HCT116 (cell line): ENCODE measurements at regions not wholly inside any gene's neighbourhood (a gene's known extent, or its start where the extent isn't known, plus 50 kb on each side); places are given as distances from the start of the nearest gene placed in this dataset.

ENCODE experiments used
- ATAC-seq: fragments of 200-7000 bp; cut with Tn5 transposase; 2 replicates; pipeline ENCODE4 v1.9.1; 2020; ENCODE audit warnings: mild to moderate bottlenecking, moderate library complexity
- BruUV-seq: library from RNA; stranded (reverse); fragments of 400-500 nt; replicated peaks from 2 replicates; lab custom pipeline; 2021; lab: Mats Ljungman, UMichigan
- CTCF ChIA-PET: fragments of 300-600 bp; sonication (Branson Sonifier 250); formaldehyde crosslinking; loops from one replicate; lab custom pipeline; 2021; ENCODE audit warnings: antibody characterized with exemption; lab: Charles Lee
- POLR2A ChIA-PET: fragments of 300-600, 350-600 bp; sonication (Branson Sonifier 250); formaldehyde crosslinking; loops from one replicate; lab custom pipeline; 2021; ENCODE audit warnings: antibody characterized with exemption; lab: Charles Lee
- RAD21 ChIA-PET, 2 experiments: fragments of 300-600 bp; sonication (Branson Sonifier 250); formaldehyde crosslinking; loops; one replicate each; lab custom pipeline; 2023; ENCODE audit warnings: low total read pairs in 2 of 2; ENCODE audit not compliant: uncharacterized antibody in 2 of 2, unreplicated experiment in 2 of 2, low non-redundant PET in 1 of 2; lab: Charles Lee
- DNase-seq: peaks from one replicate; pipeline ENCODE4 v3.0.0-alpha.2; 2010; ENCODE audit warnings: low read depth, low spot score
- H2AFZ ChIP-seq: fragments of 200-600 bp; shearing (Covaris generic), sonication (generic); 2 replicates; pipeline ENCODE4 v1.6.1; 2017; ENCODE audit warnings: low read depth, mixed run types, mixed read lengths, antibody characterized with exemption, low read length; ENCODE audit not compliant: poor library complexity, severe bottlenecking
- H3K27ac ChIP-seq: 2 replicates; pipeline ENCODE4 v1.5.1; 2012; ENCODE audit warnings: low read depth, low read length
- H3K27me3 ChIP-seq: fragments of 200-600 bp; sonication (generic); 2 replicates; pipeline ENCODE4 v1.6.1; 2016; ENCODE audit warnings: mixed run types, low read length, mixed read lengths; ENCODE audit not compliant: insufficient read depth
- H3K36me3 ChIP-seq, 2 experiments: fragments of 200-500 bp in 1 of 2; fragments of 200-600 bp in 1 of 2; sonication (Bioruptor generic) in 1 of 2; sonication (generic) in 1 of 2; 2 replicates each; pipeline versions ENCODE4 v1.5.1 to v1.6.1; 2014 to 2016; ENCODE audit warnings: low read length in 2 of 2, inconsistent platforms in 1 of 2, mixed read lengths in 1 of 2, mixed run types in 1 of 2; ENCODE audit not compliant: insufficient read depth in 2 of 2, control insufficient read depth in 1 of 2
- H3K4me1 ChIP-seq, 2 experiments: fragments of 200-600 bp in 1 of 2; sonication (generic) in 1 of 2; 2 replicates each; pipeline versions ENCODE4 v1.5.1 to v1.6.1; 2012 to 2017; ENCODE audit warnings: low read length in 2 of 2, inconsistent platforms in 1 of 2, mild to moderate bottlenecking in 1 of 2, mixed read lengths in 1 of 2, mixed run types in 1 of 2, moderate library complexity in 1 of 2; ENCODE audit not compliant: insufficient read depth in 2 of 2, control insufficient read depth in 1 of 2
- H3K4me2 ChIP-seq: fragments of 200-600 bp; sonication (generic); 2 replicates; pipeline ENCODE4 v1.6.1; 2017; ENCODE audit warnings: mixed run types, low read length, mixed read lengths
- H3K4me3 ChIP-seq, 2 experiments: fragments of 200-600 bp in 1 of 2; sonication (generic) in 1 of 2; replicated peaks in 1 of 2; 2 replicates each; pipeline ENCODE4 v1.5.1; 2011 to 2016; ENCODE audit warnings: low read length in 2 of 2, control low read depth in 1 of 2, low read depth in 1 of 2, mild to moderate bottlenecking in 1 of 2, mixed read lengths in 1 of 2, mixed run types in 1 of 2
- H3K79me2 ChIP-seq: fragments of 200-600 bp; sonication (generic); 2 replicates; pipeline ENCODE4 v1.6.1; 2017; ENCODE audit warnings: mild to moderate bottlenecking, mixed run types, low read length, moderate library complexity, mixed read lengths; ENCODE audit not compliant: insufficient read depth
- H3K9ac ChIP-seq: fragments of 200-600 bp; sonication (generic); 2 replicates; pipeline ENCODE4 v1.6.1; 2016; ENCODE audit warnings: low read length, mixed read lengths
- H3K9me2 ChIP-seq: fragments of 200-600 bp; sonication (generic), shearing (Covaris generic); 2 replicates; pipeline ENCODE4 v1.6.1; 2017; ENCODE audit warnings: mixed run types, mild to moderate bottlenecking, moderate library complexity; ENCODE audit not compliant: insufficient read depth
- H3K9me3 ChIP-seq, 2 experiments: fragments of 200-500 bp in 1 of 2; fragments of 200-600 bp in 1 of 2; sonication (Bioruptor generic) in 1 of 2; sonication (generic) in 1 of 2; 2 replicates each; pipeline ENCODE4 v1.6.1; 2014 to 2017; ENCODE audit warnings: low read length in 2 of 2, mixed read lengths in 2 of 2, inconsistent platforms in 1 of 2, low read depth in 1 of 2, mild to moderate bottlenecking in 1 of 2, mixed run types in 1 of 2, moderate library complexity in 1 of 2; ENCODE audit not compliant: control insufficient read depth in 1 of 2, insufficient read depth in 1 of 2
- H4K20me1 ChIP-seq: fragments of 200-600 bp; sonication (generic), shearing (Covaris generic); 2 replicates; pipeline ENCODE4 v1.6.1; 2017; ENCODE audit warnings: mixed run types, mild to moderate bottlenecking, moderate library complexity; ENCODE audit not compliant: insufficient read depth
- CBX3 ChIP-seq: IDR thresholded peaks from 2 replicates; pipeline ENCODE4 v1.6.1; 2012; ENCODE audit warnings: low read depth
- EZH2phosphoT487 ChIP-seq: fragments of 200-600 bp; IDR thresholded peaks from 2 replicates; pipeline ENCODE4 v1.6.1; 2018; ENCODE audit warnings: antibody characterized with exemption, borderline replicate concordance
- JUND ChIP-seq: IDR thresholded peaks from 2 replicates; pipeline ENCODE4 v1.6.1; 2012
- POLR2AphosphoS5 ChIP-seq: IDR thresholded peaks from 2 replicates; pipeline ENCODE4 v1.6.1; 2011; ENCODE audit warnings: mild to moderate bottlenecking, low read depth, low read length, moderate library complexity
- SRF ChIP-seq: IDR thresholded peaks from 2 replicates; pipeline ENCODE4 v1.6.1; 2012; ENCODE audit warnings: low read depth
- TCF7L2 ChIP-seq: IDR thresholded peaks from 2 replicates; pipeline ENCODE4 v1.7.0; 2011; ENCODE audit warnings: borderline replicate concordance, inconsistent platforms; ENCODE audit not compliant: insufficient read depth, insufficient read length; ENCODE audit errors: extremely low read depth
- ZFX ChIP-seq: fragments of 450-650 bp; IDR thresholded peaks from 2 replicates; pipeline ENCODE4 v1.6.1; 2017
- intact Hi-C: fragments of 100-400 bp; cut with micrococcal nuclease; formaldehyde crosslinking; loops from 2 replicates; pipeline ENCODE4 v1.10.0; 2022
- TF ChIP-seq, protein P1 (sequence below): IDR thresholded peaks from 2 replicates; pipeline ENCODE4 v1.6.1; 2011; ENCODE audit warnings: mild to moderate bottlenecking, low read length, moderate library complexity; ENCODE audit not compliant: insufficient replicate concordance; ENCODE audit errors: extremely low read depth

DNA sequence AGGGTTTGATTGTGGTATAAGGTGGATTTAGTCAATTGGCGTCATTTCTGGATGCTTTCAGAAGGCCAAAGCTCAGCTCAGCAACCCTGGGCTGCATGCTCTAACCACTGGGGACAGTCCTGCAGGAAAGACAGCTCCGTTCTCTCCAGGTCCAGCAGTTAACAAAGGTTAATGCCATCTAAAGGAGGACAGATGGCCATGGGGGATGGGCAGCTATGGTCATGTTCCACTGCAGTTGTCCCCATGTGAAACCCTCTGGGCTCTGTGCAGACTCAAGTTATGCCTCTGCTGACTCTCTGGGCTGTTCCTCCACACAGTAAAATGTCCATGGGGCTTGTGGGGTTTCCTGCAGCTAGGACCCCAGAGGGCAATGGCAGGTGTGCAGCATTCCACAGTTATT, 562.1 kb upstream of the ADGRL3 start:
- H3K9ac ChIP-seq: no peak overlapping the region
- TF ChIP-seq, protein P1, sequence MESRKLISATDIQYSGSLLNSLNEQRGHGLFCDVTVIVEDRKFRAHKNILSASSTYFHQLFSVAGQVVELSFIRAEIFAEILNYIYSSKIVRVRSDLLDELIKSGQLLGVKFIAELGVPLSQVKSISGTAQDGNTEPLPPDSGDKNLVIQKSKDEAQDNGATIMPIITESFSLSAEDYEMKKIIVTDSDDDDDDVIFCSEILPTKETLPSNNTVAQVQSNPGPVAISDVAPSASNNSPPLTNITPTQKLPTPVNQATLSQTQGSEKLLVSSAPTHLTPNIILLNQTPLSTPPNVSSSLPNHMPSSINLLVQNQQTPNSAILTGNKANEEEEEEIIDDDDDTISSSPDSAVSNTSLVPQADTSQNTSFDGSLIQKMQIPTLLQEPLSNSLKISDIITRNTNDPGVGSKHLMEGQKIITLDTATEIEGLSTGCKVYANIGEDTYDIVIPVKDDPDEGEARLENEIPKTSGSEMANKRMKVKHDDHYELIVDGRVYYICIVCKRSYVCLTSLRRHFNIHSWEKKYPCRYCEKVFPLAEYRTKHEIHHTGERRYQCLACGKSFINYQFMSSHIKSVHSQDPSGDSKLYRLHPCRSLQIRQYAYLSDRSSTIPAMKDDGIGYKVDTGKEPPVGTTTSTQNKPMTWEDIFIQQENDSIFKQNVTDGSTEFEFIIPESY: no peak
- TF ChIP-seq ZFX (no peak), EZH2phosphoT487 (no peak), JUND (no peak), POLR2AphosphoS5 (no peak), CBX3 (no peak), TCF7L2 (no peak)
- POLR2A ChIA-PET: no interaction called here
- H3K27ac ChIP-seq: no peak overlapping the region
- CTCF ChIA-PET: no interaction called here
- no peaks in the 10 kb centered on the region for H4K20me1 ChIP-seq
- DNase-seq (no peak), ATAC-seq (no peak)
- intact Hi-C loops: no loop called here
- no peak overlapping the region for H3K4me3 ChIP-seq
- H3K4me2 ChIP-seq: no peak overlapping the region
- H3K9me2 ChIP-seq: no peaks in the 10 kb centered on the region
- no peaks in the 10 kb centered on the region for H3K79me2 ChIP-seq
- no peak overlapping the region for H2AFZ ChIP-seq
- RAD21 ChIA-PET: no interaction called here
- H3K4me1 ChIP-seq: no peaks in the 10 kb centered on the region
- no peaks in the 10 kb centered on the region for H3K27me3 ChIP-seq
- BruUV-seq: no TSS peak
- H3K9me3 ChIP-seq: peaks cover 9 to 16% of the 10 kb centered on the region in 2 experiments; a peak in 2 of 4 replicates
- no peaks in the 10 kb centered on the region for H3K36me3 ChIP-seq

GRCh38 chr4:60648774-60649173, 551.4 kb upstream of the ADGRL3 start:
- no peaks in the 10 kb centered on the region for H3K9me2 ChIP-seq
- no peaks in the 10 kb centered on the region for H3K27me3 ChIP-seq
- no peaks in the 10 kb centered on the region for H3K79me2 ChIP-seq
- H4K20me1 ChIP-seq: no peaks in the 10 kb centered on the region
- no peak overlapping the region for H3K9ac ChIP-seq
- no peak overlapping the region for H2AFZ ChIP-seq
- ChIA-PET RAD21 (no interaction called here), POLR2A (no interaction called here), CTCF (no interaction called here)
- no peak for ATAC-seq
- no peak for TF ChIP-seq SRF
- DNase-seq: no peak
- no peak overlapping the region for H3K4me3 ChIP-seq
- H3K27ac ChIP-seq: no peak overlapping the region
- BruUV-seq: no TSS peak
- H3K4me1 ChIP-seq: no peaks in the 10 kb centered on the region
- H3K9me3 ChIP-seq: peaks cover 0 to 15% of the 10 kb centered on the region in 2 experiments; a peak in 3 of 4 replicates
- H3K4me2 ChIP-seq: no peak overlapping the region
- no peaks in the 10 kb centered on the region for H3K36me3 ChIP-seq
- intact Hi-C loops: no loop called here
